IMR-90 (cell line): ENCODE measurements at regions not wholly inside any gene's neighbourhood (a gene's known extent, or its start where the extent isn't known, plus 50 kb on each side); places are given as distances from the start of the nearest gene placed in this dataset.

Experiments
- ATAC-seq: fragments of 200-7000 bp; cut with Tn5 transposase; 2 replicates; pipeline ENCODE4 v1.9.1; 2020; ENCODE audit warnings: low read depth, mild to moderate bottlenecking, moderate library complexity
- BruUV-seq: library from RNA; stranded (reverse); fragments of 400-500 nt; replicated peaks from 2 replicates; lab custom pipeline; 2021; lab: Mats Ljungman, UMichigan
- CTCF ChIA-PET: fragments of 300-600 bp; formaldehyde crosslinking; extraction: SDS; loops from one replicate; lab custom pipeline; 2021; ENCODE audit warnings: antibody characterized with exemption; lab: Yijun Ruan, JAX
- POLR2A ChIA-PET: fragments of 300-600 bp; sonication (Branson Sonifier 250); formaldehyde crosslinking; loops from one replicate; lab custom pipeline; 2022; ENCODE audit warnings: antibody characterized with exemption; ENCODE audit not compliant: unreplicated experiment; lab: Charles Lee
- DNase-seq: peaks from one replicate; pipeline ENCODE4 v3.0.0; 2013
- H2AFZ ChIP-seq: replicated peaks from 2 replicates; pipeline ENCODE3; 2013; ENCODE audit warnings: low read length, mild to moderate bottlenecking; ENCODE audit not compliant: poor library complexity
- H2AK5ac ChIP-seq: 2 replicates; pipeline ENCODE4 v1.6.1; 2013; ENCODE audit warnings: low read depth, low read length, inconsistent platforms
- H2AK9ac ChIP-seq: replicated peaks from 2 replicates; pipeline ENCODE3; 2013; ENCODE audit warnings: mild to moderate bottlenecking, low read depth, low read length, moderate library complexity; ENCODE audit not compliant: poor library complexity
- H2BK120ac ChIP-seq: 2 replicates; pipeline ENCODE4 v1.6.1; 2013; ENCODE audit warnings: low read depth, low read length, inconsistent platforms
- H2BK15ac ChIP-seq: 3 replicates; pipeline ENCODE4 v1.6.1; 2013; ENCODE audit warnings: low read depth, low read length, inconsistent platforms
- H2BK20ac ChIP-seq: 2 replicates; pipeline ENCODE4 v1.6.1; 2013; ENCODE audit warnings: low read depth, mild to moderate bottlenecking, inconsistent platforms, low read length, moderate library complexity
- H2BK5ac ChIP-seq: 2 replicates; pipeline ENCODE4 v1.6.1; 2013; ENCODE audit warnings: mild to moderate bottlenecking, low read depth, low read length, inconsistent platforms; ENCODE audit not compliant: poor library complexity, severe bottlenecking
- H3K14ac ChIP-seq: replicated peaks from 2 replicates; pipeline ENCODE4 v1.6.1; 2013; ENCODE audit warnings: low read depth, low read length, inconsistent platforms
- H3K18ac ChIP-seq: 2 replicates; pipeline ENCODE4 v1.6.1; 2013; ENCODE audit warnings: low read depth, low read length, control low read depth
- H3K23ac ChIP-seq: 2 replicates; pipeline ENCODE4 v1.6.1; 2013; ENCODE audit warnings: low read depth, low read length, inconsistent platforms
- H3K27ac ChIP-seq: 2 replicates; pipeline ENCODE4 v1.5.1; 2013; ENCODE audit warnings: mild to moderate bottlenecking, control low read depth, low read length; ENCODE audit not compliant: insufficient read depth
- H3K27me3 ChIP-seq: 2 replicates; pipeline ENCODE4 v1.6.1; 2013; ENCODE audit warnings: low read length; ENCODE audit not compliant: control insufficient read depth, insufficient read depth
- H3K36me3 ChIP-seq: 2 replicates; pipeline ENCODE4 v1.6.1; 2013; ENCODE audit warnings: low read length, mixed read lengths; ENCODE audit not compliant: control insufficient read depth, insufficient read depth
- H3K4ac ChIP-seq: 2 replicates; pipeline ENCODE4 v1.6.1; 2013; ENCODE audit warnings: low read depth, low read length, inconsistent platforms
- H3K4me1 ChIP-seq: 2 replicates; pipeline ENCODE4 v1.6.1; 2013; ENCODE audit warnings: low read length, mixed read lengths; ENCODE audit not compliant: control insufficient read depth, insufficient read depth
- H3K4me2 ChIP-seq: 2 replicates; pipeline ENCODE4 v1.6.1; 2013; ENCODE audit warnings: low read depth, mild to moderate bottlenecking, control low read depth, low read length, moderate library complexity
- H3K4me3 ChIP-seq: 2 replicates; pipeline ENCODE4 v1.5.1; 2013; ENCODE audit warnings: low read depth, mild to moderate bottlenecking, control low read depth, low read length, moderate library complexity; ENCODE audit not compliant: insufficient read depth
- H3K56ac ChIP-seq: 2 replicates; pipeline ENCODE4 v1.6.1; 2013; ENCODE audit warnings: low read length, inconsistent platforms; ENCODE audit not compliant: insufficient read depth; ENCODE audit errors: extremely low read depth
- H3K79me1 ChIP-seq, 2 experiments: 2 replicates each; pipeline ENCODE4 v1.6.1; 2013; ENCODE audit warnings: low read length in 2 of 2, inconsistent platforms in 1 of 2, low read depth in 1 of 2
- H3K9ac ChIP-seq: 2 replicates; pipeline ENCODE4 v1.6.1; 2013; ENCODE audit warnings: low read depth, low read length, control low read depth
- H3K9me1 ChIP-seq: 2 replicates; pipeline ENCODE4 v1.6.1; 2013; ENCODE audit warnings: low read length, inconsistent platforms; ENCODE audit not compliant: insufficient read depth
- H3K9me3 ChIP-seq: 2 replicates; pipeline ENCODE4 v1.6.1; 2013; ENCODE audit warnings: low read length; ENCODE audit not compliant: control insufficient read depth, insufficient read depth
- H4K20me1 ChIP-seq: 2 replicates; pipeline ENCODE4 v1.6.1; 2013; ENCODE audit warnings: low read length, inconsistent platforms; ENCODE audit not compliant: insufficient read depth
- H4K5ac ChIP-seq: 2 replicates; pipeline ENCODE4 v1.6.1; 2013; ENCODE audit warnings: mild to moderate bottlenecking, low read depth, low read length, control low read depth
- H4K8ac ChIP-seq, 2 experiments: 2 replicates each; pipeline ENCODE4 v1.6.1; 2013; ENCODE audit warnings: low read depth in 2 of 2, low read length in 2 of 2, control low read depth in 1 of 2, inconsistent platforms in 1 of 2
- H4K91ac ChIP-seq: 2 replicates; pipeline ENCODE4 v1.6.1; 2013; ENCODE audit warnings: low read depth, low read length, inconsistent platforms; ENCODE audit not compliant: insufficient read depth
- NFE2L2 ChIP-seq: fragments of 150-350 bp; IDR thresholded peaks from 2 replicates; pipeline ENCODE4 v1.6.1; 2016; ENCODE audit warnings: low read depth, mild to moderate bottlenecking, low read length
- RFX5 ChIP-seq: IDR thresholded peaks from 2 replicates; pipeline ENCODE4 v1.8.0; 2012; ENCODE audit warnings: low read depth, mild to moderate bottlenecking, low read length, moderate library complexity
- WGBS, 2 experiments: methylation state at CpG; one replicate each; pipeline versions ENCODE4 v1.1.5 to v1.1.7; 2013; ENCODE audit warnings: missing lambda C conversion rate in 2 of 2; ENCODE audit not compliant: insufficient read length in 1 of 2; ENCODE audit errors: extremely low coverage in 2 of 2; 5-methylcytosine and 5-hydroxymethylcytosine counted together
- dilution Hi-C: fragments of 300-500 bp; cut with HindIII; formaldehyde crosslinking; loops from one replicate; pipeline ENCODE4 v1.14.3; 2018; ENCODE audit warnings: low sequenced_read_pairs; ENCODE audit not compliant: unreplicated experiment
- in situ Hi-C: fragments of 300-500 bp; cut with MboI; formaldehyde crosslinking; loops from 3 replicates; pipeline ENCODE4 v1.14.3; 2019; ENCODE audit warnings: low sequenced_read_pairs, inconsistent platforms, mixed read lengths
- intact Hi-C: fragments of 100-400 bp; cut with micrococcal nuclease; formaldehyde crosslinking; loops from 2 replicates; pipeline ENCODE4 v1.10.0; 2022

- H2BK120ac ChIP-seq, result no peak overlapping the region
- no peak overlapping the region for H2AK9ac ChIP-seq
- no peaks in the 10 kb centered on the region for H4K20me1 ChIP-seq
- H3K4me1 ChIP-seq, result no peaks in the 10 kb centered on the region
- H4K5ac ChIP-seq, result no peak overlapping the region
- no CpG with 5 or more reads among the region's 3 CpGs for WGBS, 2 experiments
- BruUV-seq, result no TSS peak
- H3K27ac ChIP-seq, result no peak overlapping the region
- H2BK20ac ChIP-seq, result no peak overlapping the region
- no peak overlapping the region for H3K9ac ChIP-seq
- H2AK5ac ChIP-seq, result no peak overlapping the region
- no peak overlapping the region for H4K91ac ChIP-seq
- H3K23ac ChIP-seq, result no peak overlapping the region
- H3K56ac ChIP-seq, result no peak overlapping the region
- TF ChIP-seq NFE2L2 (peak; percentile 50), RFX5 (no peak)
- H3K4me3 ChIP-seq, result no peak overlapping the region
- in situ Hi-C loops (loop anchor here (10.0 kb wide), 1 partner anchor 60 kb away; no protein-coding TSS in a partner anchor), intact Hi-C loops (no loop called here), dilution Hi-C loops (no loop called here)
- no peak overlapping the region for H2AFZ ChIP-seq
- H2BK15ac ChIP-seq, result no peak overlapping the region
- H3K18ac ChIP-seq, result no peak overlapping the region
- no peak overlapping the region for H3K4ac ChIP-seq
- CTCF ChIA-PET, result no interaction called here
- H3K9me3 ChIP-seq, result no peaks in the 10 kb centered on the region
- H3K36me3 ChIP-seq, result no peaks in the 10 kb centered on the region
- POLR2A ChIA-PET, result no interaction called here
- no peaks in the 10 kb centered on the region for H3K9me1 ChIP-seq
- H4K8ac ChIP-seq, result no peak overlapping the region
- peaks cover 2% of the 10 kb centered on the region; the same call in 1 of the 2 replicates for H3K27me3 ChIP-seq
- no peaks in the 10 kb centered on the region for H3K79me1 ChIP-seq
- ATAC-seq (no peak), DNase-seq (no peak)
- no peak overlapping the region for H3K4me2 ChIP-seq
- no peak overlapping the region for H3K14ac ChIP-seq
- H2BK5ac ChIP-seq, result no peak overlapping the region
Observed at GRCh38 chr1:113325022-113325421, 65.3 kb upstream of the MAGI3 start.
